CD4-positive, alpha-beta T cell treated with Interleukin-1 beta for 1 hour (primary cell): ENCODE measurements at regions not wholly inside any gene's neighbourhood (a gene's known extent, or its start where the extent isn't known, plus 50 kb on each side); places are given as distances from the start of the nearest gene placed in this dataset.

Source experiments
- DNase-seq, 2 donors: peaks; one replicate each; pipeline ENCODE4 v3.0.0-alpha.2; 2020 to 2022

- DNase-seq: no peak
These were observed 241.5 kb upstream of the SATB1 start for GRCh38 chr3:18666655-18667054.

DNA sequence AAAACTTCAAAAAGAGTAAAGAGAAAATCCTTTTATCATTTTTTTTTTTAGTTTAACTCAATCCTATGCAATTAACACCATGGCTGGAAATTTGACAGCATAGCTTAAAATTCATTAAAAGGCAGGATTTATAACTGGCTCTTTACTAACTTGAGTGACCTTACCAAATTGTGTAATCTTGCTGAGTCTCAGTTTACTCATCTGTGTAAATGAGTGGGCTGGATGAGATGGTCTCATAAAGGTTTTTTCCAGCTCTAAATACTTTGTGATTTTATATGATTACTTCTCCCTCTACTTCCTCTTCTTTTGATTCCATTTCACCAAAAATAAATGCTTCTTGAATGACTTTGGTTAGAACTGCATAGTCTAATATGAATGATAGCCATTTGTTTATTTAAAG, 234.9 kb upstream of the SATB1 start:
- no peak for DNase-seq

- peak in 1 of 2 donors; percentile 19 for DNase-seq
These were observed 233.0 kb upstream of the SATB1 start for GRCh38 chr3:18657858-18658820.

DNA sequence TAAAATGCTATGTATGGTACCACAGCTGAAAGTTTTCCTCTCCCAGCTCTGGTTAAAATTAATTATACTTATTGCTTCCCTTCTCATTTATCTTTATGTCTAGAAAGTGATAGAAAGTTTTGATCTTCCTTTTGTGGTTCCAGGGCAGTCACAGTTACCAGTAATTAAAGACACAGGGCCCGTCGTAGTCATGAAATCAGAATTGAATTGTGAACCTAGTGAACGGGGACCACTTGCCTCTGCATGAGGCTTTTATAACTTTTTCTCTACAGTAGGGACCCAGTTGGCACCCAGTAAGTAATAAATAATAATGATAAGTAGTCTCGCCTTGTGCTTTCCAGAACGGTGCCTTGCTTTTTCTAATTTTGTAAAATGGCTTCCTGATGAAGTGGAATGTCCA, 231.7 kb upstream of the SATB1 start:
- DNase-seq: no peak

DNA sequence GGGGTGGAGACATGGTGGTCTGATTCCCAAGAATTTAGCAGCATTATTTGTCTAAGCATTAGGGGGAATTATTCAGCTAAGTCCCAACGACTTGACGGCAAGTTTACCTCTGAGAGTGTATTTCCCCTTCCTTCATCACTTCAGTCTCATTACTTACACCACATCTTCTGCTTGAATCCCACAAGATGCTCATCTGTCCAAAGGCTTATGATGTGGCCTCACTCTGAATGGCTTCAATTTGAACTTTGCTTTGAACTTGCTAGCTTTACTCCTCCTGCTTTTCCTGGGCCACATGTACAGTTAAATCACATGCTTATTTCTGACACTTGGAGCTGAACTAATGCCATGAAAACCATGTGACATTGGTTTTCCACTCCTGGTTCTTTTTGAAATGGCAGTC, 231.3 kb upstream of the SATB1 start:
- no peak for DNase-seq

DNA sequence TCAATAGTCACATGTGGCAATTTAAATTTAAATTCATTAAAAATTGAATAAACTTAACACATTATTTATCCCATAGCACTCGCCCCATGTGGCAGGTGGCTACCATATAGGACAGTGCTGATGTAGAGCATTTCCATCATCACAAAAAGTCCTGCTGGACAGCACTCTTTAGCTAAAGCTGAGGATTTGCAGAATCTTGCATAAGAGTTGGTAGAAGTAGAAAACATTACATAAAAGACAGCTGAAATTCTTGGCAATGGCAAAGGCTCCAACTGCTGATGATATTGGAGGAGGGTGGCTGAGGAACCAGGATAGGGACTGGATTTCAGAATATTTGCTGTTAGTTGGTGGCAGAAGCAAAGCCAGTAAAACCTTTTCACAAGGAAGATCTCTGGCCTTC, 230.7 kb upstream of the SATB1 start:
- DNase-seq: no peak

GRCh38 chr3:18652781-18653180, 227.6 kb upstream of the SATB1 start:
- no peak for DNase-seq

DNA sequence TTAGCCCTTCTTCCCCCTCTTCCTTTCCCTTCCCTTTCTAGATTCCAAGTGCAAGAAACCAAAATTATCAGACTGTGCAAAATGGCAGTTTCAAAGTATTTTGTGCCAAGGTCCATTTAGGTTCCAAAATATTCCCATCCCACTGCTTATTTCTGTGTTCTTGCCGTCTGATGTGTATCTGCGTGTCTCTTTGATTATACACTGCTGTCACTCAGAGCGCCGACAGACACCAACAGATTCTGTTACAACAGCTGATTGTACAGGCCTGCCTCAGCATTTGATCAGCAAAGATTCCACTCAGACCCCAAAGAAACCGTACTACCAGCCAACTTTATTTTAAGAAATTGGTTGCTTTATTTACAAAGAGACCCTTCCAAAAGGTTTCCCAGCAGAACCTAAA, 225.6 kb upstream of the SATB1 start:
- DNase-seq: no peak

DNA sequence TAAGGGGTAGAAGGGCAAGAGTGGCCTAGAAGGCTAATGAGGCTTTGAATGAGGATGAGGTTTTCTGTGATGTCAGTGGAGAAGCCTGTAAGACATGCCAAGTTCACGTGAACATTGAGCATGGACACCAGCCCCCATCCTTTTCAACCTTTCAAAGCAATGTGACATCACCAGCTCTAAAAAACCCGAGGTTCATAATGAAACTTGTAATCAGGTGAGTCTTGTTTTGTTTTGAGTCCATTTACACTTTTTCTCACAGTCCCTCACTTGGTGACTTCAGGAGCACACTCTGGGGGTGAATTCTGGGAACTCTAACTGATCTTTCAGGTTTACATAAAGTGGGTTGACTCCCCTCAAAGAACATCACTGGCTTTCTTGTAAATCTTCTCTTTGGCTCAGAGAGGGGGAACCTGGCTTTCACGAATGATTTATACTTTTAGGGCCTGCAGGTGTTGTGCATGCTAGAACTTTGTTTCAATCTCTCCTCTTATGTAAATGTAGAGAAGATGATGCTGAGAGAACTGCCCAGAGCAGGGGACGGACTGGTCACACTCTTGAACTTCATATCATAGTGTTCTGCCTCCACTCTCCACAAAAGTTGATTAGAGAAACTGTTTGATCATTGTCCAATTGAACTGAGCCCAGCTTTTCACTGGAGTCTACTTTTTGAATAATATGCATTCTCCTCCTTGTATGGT, 224.7 kb upstream of the SATB1 start:
- peak; percentile 6 to 26 for DNase-seq

GRCh38 chr3:18648868-18649462, 223.8 kb upstream of the SATB1 start:
- no peak for DNase-seq

DNA sequence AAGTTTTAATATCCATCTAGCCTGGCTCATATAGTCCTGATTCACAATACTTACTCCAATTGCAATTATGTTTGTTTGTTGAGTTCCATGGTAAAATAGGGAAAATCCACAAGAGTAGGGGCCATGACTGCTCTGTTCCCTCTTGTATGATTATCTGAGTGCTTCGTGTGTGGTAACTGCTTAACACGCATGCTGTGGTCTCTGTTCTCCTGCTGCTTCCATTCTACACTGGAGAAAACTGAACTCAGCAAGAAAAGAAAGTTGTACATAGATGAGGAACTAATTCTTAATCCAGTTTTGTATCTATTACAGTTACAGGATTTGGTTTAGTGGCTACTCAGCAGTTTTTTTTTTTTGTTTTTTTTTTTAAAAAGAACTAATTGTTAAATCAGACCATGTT, 223.0 kb upstream of the SATB1 start:
- DNase-seq: no peak

GRCh38 chr3:18645619-18646018, 220.5 kb upstream of the SATB1 start:
- DNase-seq: no peak

- DNase-seq: no peak
These were observed 218.1 kb upstream of the SATB1 start for GRCh38 chr3:18643281-18643680.

DNA sequence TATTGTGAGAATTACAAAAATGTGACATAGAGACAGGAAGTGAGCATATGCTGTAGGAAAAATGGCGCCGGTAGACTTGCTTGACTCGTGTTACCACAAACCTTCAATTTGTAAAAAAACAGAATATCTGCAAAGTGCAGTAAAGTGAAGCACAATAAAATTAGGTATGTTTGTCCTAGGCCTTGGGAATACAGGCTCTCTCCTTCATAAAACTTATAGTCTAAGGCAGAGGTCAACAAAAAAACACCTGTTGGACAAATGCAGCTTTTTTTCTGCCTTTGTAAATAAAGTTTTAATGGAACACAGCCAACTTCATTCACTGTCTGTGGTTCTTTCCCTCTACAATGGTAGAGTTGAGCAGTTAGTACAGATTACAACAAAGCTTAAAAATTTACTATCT, 216.8 kb upstream of the SATB1 start:
- no peak for DNase-seq

GRCh38 chr3:18635215-18635614, 210.1 kb upstream of the SATB1 start:
- no peak for DNase-seq

DNA sequence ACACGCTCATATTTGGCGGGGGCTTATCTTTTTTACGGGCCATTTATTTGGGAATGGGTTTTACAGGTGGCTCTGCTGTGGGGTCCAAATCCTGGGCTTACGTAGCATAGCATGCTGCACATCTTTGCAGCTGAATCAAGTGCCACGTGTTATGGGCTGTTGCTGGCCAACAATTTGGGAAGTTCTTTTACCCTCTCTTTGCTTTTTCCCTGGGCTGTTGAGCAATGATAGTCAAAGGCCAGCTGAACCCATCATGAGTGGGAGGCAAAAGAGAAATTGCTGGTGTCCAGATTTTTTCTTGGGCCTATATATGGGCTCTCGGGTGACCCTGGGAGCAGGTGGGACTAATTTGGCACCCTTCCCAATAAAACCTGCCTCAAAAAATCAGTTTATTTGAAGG, 209.3 kb upstream of the SATB1 start:
- no peak for DNase-seq

DNA sequence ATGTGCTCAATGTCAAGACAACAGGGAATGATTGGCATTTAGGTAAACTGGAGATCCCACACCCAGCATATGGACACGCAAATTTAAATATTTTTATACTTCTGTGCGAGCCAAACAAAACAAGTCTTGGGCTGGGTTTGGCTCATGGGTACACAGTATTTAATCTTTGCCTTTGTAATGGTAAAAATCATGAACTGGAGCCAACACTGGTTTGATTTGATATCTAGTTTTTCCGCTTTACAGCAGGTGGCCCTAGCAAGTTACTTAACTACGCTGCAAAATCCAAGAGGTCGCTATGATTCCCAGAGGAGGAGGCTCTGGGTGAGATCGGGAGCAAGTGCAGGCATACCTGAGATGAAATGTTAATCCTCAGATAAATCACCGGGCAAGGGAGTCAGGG, 207.9 kb upstream of the SATB1 start:
- no peak for DNase-seq

- no peak for DNase-seq
These were observed 205.2 kb upstream of the SATB1 start for GRCh38 chr3:18630295-18630694.

DNA sequence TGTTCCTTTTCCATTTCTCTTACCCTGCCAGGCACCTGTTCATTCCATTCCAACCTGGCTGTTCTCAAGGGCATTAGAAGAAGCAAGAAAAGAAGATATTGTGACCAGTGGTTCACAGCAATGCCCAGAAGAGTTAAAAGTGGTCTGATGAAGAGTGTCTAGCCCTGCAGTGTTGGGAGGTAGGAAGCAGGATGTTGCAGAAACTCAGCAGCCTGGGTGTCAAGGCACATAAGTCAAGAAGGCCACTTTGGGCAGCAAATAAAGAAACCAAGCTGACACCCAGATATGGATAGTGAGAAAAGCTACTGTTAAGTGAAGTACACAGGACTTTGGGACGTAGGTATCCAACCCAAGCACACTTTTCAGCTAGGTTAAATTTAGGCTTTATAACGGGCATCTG, 199.9 kb upstream of the SATB1 start:
- DNase-seq: no peak

- DNase-seq: no peak
These were observed 198.1 kb upstream of the SATB1 start for GRCh38 chr3:18623220-18623619.

DNA sequence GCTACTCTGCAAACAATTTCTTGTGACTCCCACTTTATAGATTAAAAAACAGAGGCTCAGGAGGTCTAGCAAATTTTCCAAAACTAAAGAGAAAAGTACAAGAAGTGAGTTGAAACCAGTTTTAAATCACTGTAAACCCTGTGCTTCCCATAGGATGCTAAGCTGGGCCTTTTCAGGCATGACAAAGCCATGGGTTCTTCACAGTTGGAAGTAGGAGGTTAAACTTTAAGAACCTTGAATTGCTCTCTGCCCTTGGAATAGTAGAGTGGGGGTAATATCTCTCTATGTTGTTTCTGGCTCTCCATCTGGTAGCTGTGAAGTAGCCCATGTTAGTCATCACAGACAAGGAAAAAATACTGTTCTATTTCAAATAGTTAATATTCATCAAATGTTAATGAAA, 193.6 kb upstream of the SATB1 start:
- DNase-seq: no peak

DNA sequence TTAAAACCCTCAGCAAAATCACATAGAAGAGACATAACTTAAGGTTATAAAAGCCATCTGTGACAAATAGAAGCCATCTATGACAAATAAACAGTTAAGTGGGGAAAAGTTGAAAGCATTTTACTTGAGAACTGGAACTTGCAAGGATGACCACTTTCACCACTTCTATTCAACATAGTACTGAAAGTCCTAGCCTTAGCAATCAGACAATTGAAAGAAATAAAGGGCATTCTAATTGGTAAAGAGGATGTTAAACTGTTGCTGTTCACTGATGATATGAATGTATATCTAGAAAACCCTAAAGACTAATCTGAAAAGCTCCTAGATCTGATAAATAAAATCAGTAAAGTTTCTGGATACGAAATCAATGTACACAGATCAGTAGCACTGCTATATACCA, 186.9 kb upstream of the SATB1 start:
- DNase-seq: no peak

DNA sequence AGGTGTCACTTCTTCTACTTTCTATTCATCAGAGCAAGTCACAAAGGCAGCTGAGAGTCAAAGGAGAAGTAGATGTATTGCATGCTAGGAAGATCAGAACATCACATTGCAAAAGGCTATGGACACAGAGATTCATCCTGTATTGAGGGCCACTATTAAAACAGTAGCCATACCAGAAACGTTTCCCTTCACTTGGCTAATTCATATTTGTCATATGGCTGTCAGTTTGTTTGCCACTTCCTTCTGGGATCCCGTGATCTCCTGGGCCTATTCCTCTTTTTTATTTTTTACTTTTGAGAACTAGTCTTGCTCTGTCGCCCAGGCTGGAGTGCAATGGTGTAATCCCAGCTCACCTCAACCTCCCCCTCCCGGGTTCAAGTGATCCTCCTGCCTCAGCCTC, 184.0 kb upstream of the SATB1 start:
- no peak for DNase-seq

GRCh38 chr3:18597919-18598318, 172.8 kb upstream of the SATB1 start:
- DNase-seq: no peak
